ENCODE measurements at regions not wholly inside any gene's neighbourhood (a gene's known extent, or its start where the extent isn't known, plus 50 kb on each side); places are given as distances from the start of the nearest gene placed in this dataset.

GRCh38 chr5:54646356-54647101 is 129.0 kb downstream of the SNX18 start:
- TF ChIP-seq CTCF (conservative IDR thresholded peaks at IDR 0.05), result no peak
- TF ChIP-seq ZFX (IDR thresholded peaks at IDR 0.05), result no peak
